Head of caudate nucleus (tissue), 42 donors: ENCODE measurements at regions not wholly inside any gene's neighbourhood (a gene's known extent, or its start where the extent isn't known, plus 50 kb on each side); places are given as distances from the start of the nearest gene placed in this dataset.
"Not testable (repeated sequence)": the region's sequence is repeated elsewhere in the genome, so short reads cannot be mapped to it uniquely, and the experiment has no call there.

Experiments used
- DNase-seq, 42 donors: peaks; one replicate each; pipeline versions ENCODE4 v3.0.0 to v3.0.0-alpha.2; 2020 to 2021; ENCODE audit warnings: mixed read lengths in 7 of 42
- intact Hi-C: fragments of 100-400 bp; cut with DNase I; formaldehyde crosslinking; loops from one replicate; pipeline ENCODE4 v1.15.0; 2022

DNA sequence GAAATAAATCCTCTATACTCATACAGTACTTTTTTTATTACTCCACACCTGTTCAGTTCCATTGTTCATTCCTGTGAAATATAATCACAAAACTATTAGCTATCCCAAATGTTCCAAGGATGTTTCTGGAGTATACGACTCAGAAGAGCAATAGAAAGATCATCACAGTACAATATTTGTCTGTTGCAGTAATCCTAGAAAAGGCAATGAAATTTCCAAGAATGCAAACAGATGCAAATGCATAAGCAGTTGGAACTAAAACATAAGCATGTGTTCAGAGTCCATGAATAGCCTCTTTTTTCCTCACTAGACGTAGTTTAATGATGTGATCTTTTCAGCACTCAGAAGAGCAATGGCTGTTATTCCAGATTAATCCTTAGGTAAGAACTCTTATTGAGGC is 55.2 kb downstream of the RTL3 start:
- intact Hi-C loops = no loop called here

GRCh38 chrX:78595901-78596502 is 63.1 kb downstream of the RTL3 start:
- peak in 1 of 42 donors; percentile 2 for DNase-seq
- intact Hi-C loops = no loop called here

More for the DNA sequence above, 55.2 kb downstream of the RTL3 start:
- no peak for DNase-seq

GRCh38 chrX:78593701-78594100 is 65.4 kb downstream of the RTL3 start:
- DNase-seq = no peak
- intact Hi-C loops = no loop called here

GRCh38 chrX:78592030-78592429 is 67.1 kb downstream of the RTL3 start:
- no peak for DNase-seq
- intact Hi-C loops = no loop called here

- no peak for DNase-seq
- intact Hi-C loops = no loop called here
Measured at GRCh38 chrX:78574306-78574705, 84.8 kb downstream of the RTL3 start.

DNA sequence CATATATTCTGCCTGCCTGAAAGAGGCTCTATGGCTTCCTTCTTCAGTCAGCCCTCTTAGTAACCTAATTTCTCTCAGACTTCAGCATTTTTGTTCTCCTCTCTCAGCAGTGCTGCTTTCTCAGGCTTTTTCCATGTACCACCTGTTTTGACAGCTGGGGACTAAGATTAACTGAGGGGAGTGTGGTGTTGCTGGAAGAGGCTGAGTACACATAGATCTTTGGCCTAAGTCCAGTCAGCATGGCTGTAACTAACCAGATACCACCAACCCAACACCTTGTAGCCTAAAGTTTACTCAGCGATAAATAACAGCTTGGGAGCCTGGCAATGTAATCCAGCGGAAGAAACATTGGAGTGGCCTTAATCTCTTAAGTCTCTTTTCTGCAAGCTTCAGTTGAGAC is 85.5 kb downstream of the RTL3 start:
- no peak for DNase-seq
- intact Hi-C loops = no loop called here

DNA sequence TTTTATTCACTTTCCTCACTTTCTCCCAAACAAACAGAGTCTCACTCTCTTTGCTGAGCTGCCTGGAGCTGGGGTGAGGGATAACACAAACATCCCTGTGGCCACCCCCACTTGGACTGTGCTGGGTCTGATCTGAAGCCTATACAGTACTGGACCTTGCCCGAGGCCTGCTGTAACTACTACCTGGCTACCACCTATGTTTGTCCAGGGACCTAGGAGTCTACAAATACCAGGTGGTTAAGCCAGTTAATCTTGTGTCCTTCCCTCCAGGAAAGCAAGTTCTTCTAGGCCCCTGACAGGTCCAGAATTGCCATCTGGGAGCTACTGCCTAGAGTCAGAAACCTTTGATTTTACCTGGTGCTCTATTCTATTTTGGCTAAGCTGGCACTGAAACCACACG is 87.3 kb downstream of the RTL3 start:
- DNase-seq = no peak
- intact Hi-C loops = no loop called here

- intact Hi-C loops = no loop called here
- DNase-seq = no peak
Measured at GRCh38 chrX:78555401-78555980, 103.6 kb downstream of the RTL3 start.

- DNase-seq, intact Hi-C loops: not testable (repeated sequence)
Measured at GRCh38 chrX:78552628-78553027, 106.5 kb downstream of the RTL3 start.

DNA sequence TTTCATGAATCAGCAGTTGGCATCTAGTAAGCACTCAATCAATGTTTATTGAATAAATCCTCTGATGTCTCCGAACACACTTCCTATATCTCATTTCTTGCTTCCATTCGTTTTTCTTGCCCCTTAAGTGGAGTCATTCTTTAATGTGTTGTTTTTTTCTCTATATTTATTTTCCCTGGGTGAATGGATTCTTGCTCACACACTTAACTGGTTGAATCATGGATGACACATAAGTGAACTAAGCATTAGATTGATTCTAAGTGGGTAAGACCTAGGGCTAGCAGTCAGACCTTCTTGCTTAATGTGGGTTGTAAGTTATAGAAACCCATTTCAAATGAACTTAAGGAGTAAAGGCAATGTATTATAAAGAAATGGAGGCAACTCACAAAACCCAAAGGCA is 111.1 kb downstream of the RTL3 start:
- intact Hi-C loops = no loop called here
- DNase-seq = no peak

GRCh38 chrX:78545233-78545632 is 113.9 kb downstream of the RTL3 start:
- DNase-seq = no peak
- intact Hi-C loops = no loop called here

GRCh38 chrX:78543281-78543680 is 115.8 kb downstream of the RTL3 start:
- intact Hi-C loops = no loop called here
- no peak for DNase-seq

GRCh38 chrX:78540171-78540570 is 119.0 kb downstream of the RTL3 start:
- intact Hi-C loops = no loop called here
- DNase-seq = no peak

DNA sequence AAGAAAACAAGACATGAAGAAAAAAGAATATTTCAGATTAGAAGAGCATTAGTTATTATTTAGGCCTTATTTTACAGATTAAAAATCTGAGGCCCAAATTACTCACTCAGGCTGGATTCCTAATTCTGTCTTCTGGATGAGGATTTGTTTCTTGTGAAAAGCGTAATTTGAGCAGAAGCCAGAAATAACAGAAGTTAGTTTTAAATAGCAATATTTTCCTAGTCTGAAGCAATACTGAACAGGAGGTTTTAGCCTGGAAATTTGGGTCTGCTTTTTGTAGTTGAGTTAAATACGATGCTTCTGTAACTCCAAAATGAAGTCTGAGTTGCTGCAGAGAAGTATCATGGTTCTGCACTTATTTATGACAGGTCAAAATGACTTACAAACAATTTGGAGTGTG is 124.9 kb downstream of the RTL3 start:
- intact Hi-C loops = no loop called here
- no peak for DNase-seq

GRCh38 chrX:78532363-78532762 is 126.8 kb downstream of the RTL3 start:
- no peak for DNase-seq
- intact Hi-C loops = no loop called here

GRCh38 chrX:78527818-78528217 is 131.3 kb downstream of the RTL3 start:
- intact Hi-C loops = no loop called here
- DNase-seq = no peak

GRCh38 chrX:78527263-78527662 is 131.9 kb downstream of the RTL3 start:
- no peak for DNase-seq
- intact Hi-C loops = no loop called here

GRCh38 chrX:78522601-78523000 is 136.5 kb downstream of the RTL3 start:
- intact Hi-C loops = no loop called here
- no peak for DNase-seq

- intact Hi-C loops = no loop called here
- no peak for DNase-seq
Measured at GRCh38 chrX:78517124-78517523, 142.0 kb downstream of the RTL3 start.

DNA sequence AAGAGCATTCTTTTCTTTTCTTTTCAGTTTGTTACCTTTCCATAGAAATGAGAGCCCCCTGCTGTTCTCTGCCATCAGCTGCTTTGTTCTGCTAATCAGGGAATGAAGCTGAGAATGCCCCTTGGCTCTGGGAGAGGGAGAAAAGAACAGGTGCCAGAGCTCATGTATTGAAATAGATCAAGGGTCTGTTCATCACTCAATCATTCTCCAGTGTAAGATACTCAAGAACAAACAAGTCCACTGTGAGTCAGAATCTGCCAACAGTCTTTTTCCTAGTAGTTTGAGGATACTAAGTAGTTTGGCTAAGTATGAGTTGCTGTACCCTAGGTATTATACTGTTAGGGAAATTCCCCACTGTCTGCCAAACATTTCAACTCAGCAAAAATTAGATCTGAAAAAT is 144.3 kb downstream of the RTL3 start:
- peak in 1 of 42 donors; percentile 0 for DNase-seq
- intact Hi-C loops = no loop called here

DNA sequence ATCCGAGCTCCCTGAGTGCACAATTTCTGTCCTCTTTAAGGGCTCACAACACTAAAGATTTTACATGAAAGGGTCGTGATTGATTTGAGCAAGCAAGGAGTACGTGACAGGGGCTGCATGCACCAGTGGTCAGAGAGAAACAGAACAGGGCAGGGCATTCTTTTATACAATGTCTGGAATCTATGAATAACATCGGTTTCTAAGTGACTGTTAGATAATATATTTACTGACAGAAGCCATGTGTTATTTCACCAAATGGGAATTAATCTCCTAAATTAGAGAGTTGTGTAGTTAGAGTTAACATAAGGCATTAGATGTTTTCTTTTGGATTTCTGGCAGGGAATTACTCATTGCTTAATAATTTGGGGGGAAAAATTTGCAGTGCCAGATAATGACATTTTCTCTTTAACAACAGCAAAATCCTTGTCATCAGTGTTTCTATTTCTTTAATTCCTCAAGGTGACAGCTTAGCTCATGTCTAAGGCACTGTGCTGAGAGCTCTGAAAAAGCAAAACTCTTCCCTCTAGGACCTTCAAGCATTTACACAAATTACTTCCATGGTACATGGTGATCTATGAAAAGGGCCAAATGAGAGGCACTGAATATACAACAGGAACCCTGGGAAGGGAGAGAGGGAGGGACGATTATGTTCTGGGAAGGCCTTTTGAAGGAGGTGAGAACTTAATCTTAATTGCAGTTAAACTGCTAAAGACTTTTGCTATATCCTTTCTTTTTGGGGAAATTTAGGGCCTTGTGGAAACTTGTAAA is 145.0 kb downstream of the RTL3 start:
- DNase-seq = no peak
- intact Hi-C loops = no loop called here
